Mesenchymal stem cell (in vitro differentiated cells and primary cell): ENCODE measurements at regions not wholly inside any gene's neighbourhood (a gene's known extent, or its start where the extent isn't known, plus 50 kb on each side); places are given as distances from the start of the nearest gene placed in this dataset.

Experiments
- DNase-seq: peaks from one replicate; pipeline ENCODE4 v3.0.0-alpha.2; 2013
- H2AFZ ChIP-seq: one replicate; pipeline ENCODE4 v1.6.1; 2013; ENCODE audit warnings: low read depth, mild to moderate bottlenecking, control low read depth, inconsistent platforms, low read length, moderate library complexity
- H2AK5ac ChIP-seq: 2 replicates; pipeline ENCODE4 v1.6.1; 2013; ENCODE audit warnings: low read length, moderate library complexity, mild to moderate bottlenecking, inconsistent platforms; ENCODE audit not compliant: severe bottlenecking
- H2BK120ac ChIP-seq: one replicate; pipeline ENCODE4 v1.6.1; 2013; ENCODE audit warnings: low read depth, mild to moderate bottlenecking, inconsistent platforms, low read length, moderate library complexity
- H2BK12ac ChIP-seq, 2 experiments: one replicate each; pipeline ENCODE4 v1.6.1; 2013; ENCODE audit warnings: inconsistent platforms in 2 of 2, low read length in 2 of 2, mild to moderate bottlenecking in 2 of 2, moderate library complexity in 2 of 2, control low read depth in 1 of 2
- H2BK15ac ChIP-seq: one replicate; pipeline ENCODE4 v1.6.1; 2013; ENCODE audit warnings: mild to moderate bottlenecking, low read depth, inconsistent platforms; ENCODE audit not compliant: poor library complexity, severe bottlenecking
- H2BK5ac ChIP-seq: 2 replicates; pipeline ENCODE4 v1.6.1; 2013; ENCODE audit warnings: low read depth, mild to moderate bottlenecking, low read length, control low read depth, inconsistent platforms; ENCODE audit not compliant: poor library complexity, severe bottlenecking
- H3K14ac ChIP-seq, 2 experiments: one replicate each; pipeline ENCODE4 v1.6.1; 2013; ENCODE audit warnings: inconsistent platforms in 2 of 2, low read length in 2 of 2, control low read depth in 1 of 2, mild to moderate bottlenecking in 1 of 2, moderate library complexity in 1 of 2
- H3K18ac ChIP-seq, 2 experiments: one replicate each; pipeline ENCODE4 v1.6.1; 2013; ENCODE audit warnings: inconsistent platforms in 2 of 2, low read length in 2 of 2, control low read depth in 1 of 2, low read depth in 1 of 2, mild to moderate bottlenecking in 1 of 2
- H3K23ac ChIP-seq, 2 experiments: one replicate each; pipeline ENCODE4 v1.6.1; 2013; ENCODE audit warnings: inconsistent platforms in 2 of 2, low read length in 2 of 2, mild to moderate bottlenecking in 2 of 2, moderate library complexity in 2 of 2, control low read depth in 1 of 2
- H3K27ac ChIP-seq: 2 replicates; pipeline ENCODE4 v1.5.1; 2013; ENCODE audit warnings: mild to moderate bottlenecking, moderate library complexity, low read length, control low read depth, inconsistent platforms; ENCODE audit not compliant: poor library complexity, severe bottlenecking
- H3K27me3 ChIP-seq, 2 experiments: 2 replicates each; pipeline versions ENCODE4 v1.6.1 to v1.7.0; 2013; ENCODE audit warnings: low read length in 2 of 2, mild to moderate bottlenecking in 2 of 2, moderate library complexity in 2 of 2, control low read depth in 1 of 2, inconsistent platforms in 1 of 2; ENCODE audit not compliant: control insufficient read depth in 1 of 2, insufficient read depth in 1 of 2
- H3K36me3 ChIP-seq, 2 experiments: 2 replicates each; pipeline versions ENCODE4 v1.6.1 to v1.7.0; 2013; ENCODE audit warnings: low read length in 2 of 2, control low read depth in 1 of 2, inconsistent platforms in 1 of 2, low read depth in 1 of 2, mild to moderate bottlenecking in 1 of 2; ENCODE audit not compliant: insufficient read depth in 2 of 2, control insufficient read depth in 1 of 2
- H3K4ac ChIP-seq, 2 experiments: one replicate each; pipeline ENCODE4 v1.6.1; 2013; ENCODE audit warnings: inconsistent platforms in 2 of 2, low read length in 2 of 2, mild to moderate bottlenecking in 2 of 2, moderate library complexity in 2 of 2, control low read depth in 1 of 2, low read depth in 1 of 2
- H3K4me1 ChIP-seq: 2 replicates; pipeline ENCODE4 v1.6.1; 2013; ENCODE audit warnings: low read depth, low read length, control low read depth; ENCODE audit not compliant: control insufficient read depth, insufficient read depth
- H3K4me2 ChIP-seq: 2 replicates; pipeline ENCODE4 v1.6.1; 2013; ENCODE audit warnings: low read length, mild to moderate bottlenecking, inconsistent platforms; ENCODE audit not compliant: poor library complexity, severe bottlenecking
- H3K4me3 ChIP-seq, 2 experiments: 2 replicates each; pipeline versions ENCODE4 v1.5.1 to v1.7.0; 2013; ENCODE audit warnings: low read length in 2 of 2, mild to moderate bottlenecking in 2 of 2, control low read depth in 1 of 2, low read depth in 1 of 2; ENCODE audit not compliant: insufficient read depth in 1 of 2
- H3K79me1 ChIP-seq: replicated peaks from 2 replicates; pipeline ENCODE4 v1.6.1; 2013; ENCODE audit warnings: mild to moderate bottlenecking, control low read depth, low read length, inconsistent platforms; ENCODE audit not compliant: poor library complexity, severe bottlenecking
- H3K9ac ChIP-seq: 2 replicates; pipeline ENCODE4 v1.7.0; 2013; ENCODE audit warnings: mild to moderate bottlenecking, low read length, moderate library complexity
- H3K9me3 ChIP-seq: 2 replicates; pipeline ENCODE4 v1.7.0; 2013; ENCODE audit warnings: mild to moderate bottlenecking, low read length; ENCODE audit not compliant: control insufficient read depth
- H4K8ac ChIP-seq: one replicate; pipeline ENCODE4 v1.6.1; 2013; ENCODE audit warnings: inconsistent platforms, mild to moderate bottlenecking, low read length, moderate library complexity
- H4K91ac ChIP-seq: one replicate; pipeline ENCODE4 v1.6.1; 2013; ENCODE audit warnings: mild to moderate bottlenecking, low read length, inconsistent platforms
- WGBS: methylation state at CpG from one replicate; pipeline ENCODE4 v1.1.7; 2013; ENCODE audit warnings: mixed read lengths; 5-methylcytosine and 5-hydroxymethylcytosine counted together

DNA sequence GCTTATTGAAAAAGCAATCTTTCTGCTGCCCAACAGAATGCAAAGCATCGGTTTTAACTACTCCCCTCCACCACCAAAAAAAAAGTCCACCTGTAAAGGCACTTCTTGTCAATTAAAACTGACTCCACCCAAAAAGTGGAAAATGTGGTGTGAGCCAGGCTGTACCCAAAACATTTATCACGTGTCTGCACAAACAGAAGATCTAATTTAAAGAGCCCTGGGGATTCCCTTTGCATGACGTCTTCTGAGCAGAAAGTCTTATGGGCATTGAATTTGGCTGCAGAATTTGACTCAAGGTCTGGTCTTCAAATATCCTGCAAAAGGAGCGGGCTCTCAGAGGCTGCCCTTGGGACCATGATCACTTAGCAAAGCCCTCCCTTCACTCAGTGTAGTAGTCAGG lies 358.3 kb upstream of the KLHL29 start:
- H2BK15ac ChIP-seq, result no peak overlapping the region
- H2BK5ac ChIP-seq, result no peak overlapping the region
- no peak overlapping the region for H3K18ac ChIP-seq
- H3K14ac ChIP-seq, result no peak overlapping the region
- no peaks in the 10 kb centered on the region for H3K9me3 ChIP-seq
- no peak overlapping the region for H2BK12ac ChIP-seq
- no peak overlapping the region for H4K91ac ChIP-seq
- H3K4me3 ChIP-seq, result no peak overlapping the region
- no peak overlapping the region for H2BK120ac ChIP-seq
- no peak overlapping the region for H3K4me2 ChIP-seq
- no peaks in the 10 kb centered on the region for H3K36me3 ChIP-seq
- DNase-seq, result no peak
- peaks cover 0 to under 1% of the 10 kb centered on the region in 2 experiments for H3K27me3 ChIP-seq
- no peak overlapping the region for H3K9ac ChIP-seq
- H2AFZ ChIP-seq, result no peak overlapping the region
- H4K8ac ChIP-seq, result no peak overlapping the region
- no peaks in the 10 kb centered on the region for H3K79me1 ChIP-seq
- WGBS, result 76% methylated on average over 3 of the region's 4 CpGs
- H3K23ac ChIP-seq, result no peak overlapping the region
- H2AK5ac ChIP-seq, result no peak overlapping the region
- no peak overlapping the region for H3K27ac ChIP-seq
- H3K4ac ChIP-seq, result no peak overlapping the region
- H3K4me1 ChIP-seq, result no peaks in the 10 kb centered on the region

DNA sequence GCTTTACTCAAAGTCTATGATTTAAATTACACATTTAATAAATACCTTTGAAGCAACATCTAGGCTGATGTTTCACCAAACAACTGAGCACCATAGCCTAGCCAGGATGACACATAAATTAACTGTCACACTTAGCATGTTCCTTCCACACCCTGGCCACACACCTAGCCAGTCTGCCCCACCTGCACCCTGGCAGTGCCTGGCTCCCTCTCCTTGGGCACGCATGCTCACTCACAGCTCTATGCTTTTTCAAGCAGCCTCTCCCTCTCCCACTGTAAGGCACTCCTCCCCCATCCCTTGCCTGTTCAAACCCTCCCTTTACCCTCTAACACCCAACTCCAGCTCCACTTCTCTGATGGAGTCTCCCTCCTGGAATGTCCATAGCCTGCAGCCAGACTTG lies 357.6 kb upstream of the KLHL29 start:
- no peak overlapping the region for H4K8ac ChIP-seq
- H4K91ac ChIP-seq, result no peak overlapping the region

GRCh38 chr2:23028106-23028505 lies 356.9 kb upstream of the KLHL29 start:
- Histone ChIP-seq H2AK5ac (no peak overlapping the region), H3K27me3 (no peaks in the 10 kb centered on the region), H3K9me3 (no peaks in the 10 kb centered on the region), H4K8ac (no peak overlapping the region), H3K18ac (no peak overlapping the region), H2BK5ac (no peak overlapping the region), H2BK12ac (no peak overlapping the region), H2AFZ (no peak overlapping the region), H3K4me3 (no peak overlapping the region), H3K27ac (no peak overlapping the region), H3K4me2 (no peak overlapping the region), H3K23ac (no peak overlapping the region), H3K4me1 (no peaks in the 10 kb centered on the region), H2BK15ac (no peak overlapping the region), H3K36me3 (no peaks in the 10 kb centered on the region), H3K14ac (no peak overlapping the region), H2BK120ac (no peak overlapping the region), H3K79me1 (no peaks in the 10 kb centered on the region), H3K4ac (no peak overlapping the region), H4K91ac (no peak overlapping the region), H3K9ac (no peak overlapping the region)
- 31% methylated on average over 1 of the region's 3 CpGs for WGBS
- no peak for DNase-seq

More for the DNA sequence above, 357.6 kb upstream of the KLHL29 start:
- no peak for DNase-seq
- no peak overlapping the region for H3K18ac ChIP-seq
- 50% methylated on average over 1 of the region's 1 CpG for WGBS
- H2BK120ac ChIP-seq, result no peak overlapping the region
- no peak overlapping the region for H3K4me3 ChIP-seq
- no peak overlapping the region for H3K27ac ChIP-seq
- H2BK15ac ChIP-seq, result no peak overlapping the region
- H3K9me3 ChIP-seq, result no peaks in the 10 kb centered on the region
- H3K4me2 ChIP-seq, result no peak overlapping the region
- no peak overlapping the region for H3K9ac ChIP-seq
- H2AK5ac ChIP-seq, result no peak overlapping the region
- H3K4ac ChIP-seq, result no peak overlapping the region
- H3K4me1 ChIP-seq, result no peaks in the 10 kb centered on the region
- no peaks in the 10 kb centered on the region for H3K27me3 ChIP-seq
- H2BK12ac ChIP-seq, result no peak overlapping the region
- no peak overlapping the region for H2BK5ac ChIP-seq
- H2AFZ ChIP-seq, result no peak overlapping the region
- H3K14ac ChIP-seq, result no peak overlapping the region
- no peak overlapping the region for H3K23ac ChIP-seq
- no peaks in the 10 kb centered on the region for H3K36me3 ChIP-seq
- H3K79me1 ChIP-seq, result no peaks in the 10 kb centered on the region

DNA sequence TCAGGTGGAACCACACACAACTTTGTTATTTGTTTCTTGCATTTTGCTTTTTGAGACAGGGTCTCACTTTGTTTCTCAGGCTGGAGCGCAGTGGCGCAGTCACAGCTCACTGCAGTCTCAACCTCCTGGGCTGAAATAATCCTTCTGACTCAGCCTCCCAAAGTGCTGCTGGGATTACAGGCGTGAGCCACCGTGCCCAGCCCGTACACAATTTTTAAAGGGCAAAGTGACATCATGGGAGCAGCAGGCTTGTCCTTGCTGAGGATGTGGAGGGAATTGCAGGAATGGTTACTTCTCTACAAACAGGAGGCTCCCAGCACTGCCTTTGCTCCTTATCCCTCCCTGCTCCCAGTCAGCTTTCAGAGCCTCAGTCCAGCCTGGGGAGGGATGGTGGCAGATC lies 355.9 kb upstream of the KLHL29 start:
- H3K23ac ChIP-seq, result no peak overlapping the region
- no peak overlapping the region for H3K4me2 ChIP-seq
- H4K91ac ChIP-seq, result no peak overlapping the region
- H3K79me1 ChIP-seq, result no peaks in the 10 kb centered on the region
- no peak overlapping the region for H3K27ac ChIP-seq
- no peak overlapping the region for H3K18ac ChIP-seq
- H2BK120ac ChIP-seq, result no peak overlapping the region
- no peak overlapping the region for H3K9ac ChIP-seq
- no peaks in the 10 kb centered on the region for H3K27me3 ChIP-seq
- no peaks in the 10 kb centered on the region for H3K9me3 ChIP-seq
- whole genome bisulfite sequencing, result 73% methylated on average over 5 of the region's 5 CpGs
- no peak overlapping the region for H3K4me3 ChIP-seq
- no peak overlapping the region for H2BK15ac ChIP-seq
- H3K14ac ChIP-seq, result no peak overlapping the region
- no peaks in the 10 kb centered on the region for H3K36me3 ChIP-seq
- no peak overlapping the region for H2AK5ac ChIP-seq
- no peaks in the 10 kb centered on the region for H3K4me1 ChIP-seq
- H2BK5ac ChIP-seq, result no peak overlapping the region
- no peak overlapping the region for H4K8ac ChIP-seq
- H2AFZ ChIP-seq, result no peak overlapping the region
- H2BK12ac ChIP-seq, result no peak overlapping the region
- H3K4ac ChIP-seq, result no peak overlapping the region
- no peak for DNase-seq
